ENCODE measurements at regions not wholly inside any gene's neighbourhood (a gene's known extent, or its start where the extent isn't known, plus 50 kb on each side); places are given as distances from the start of the nearest gene placed in this dataset.

- TF ChIP-seq POLR2A (IDR thresholded peaks at IDR 0.05) (no peak), EP300 (IDR thresholded peaks at IDR 0.05) (no peak)
These were observed 245.4 kb downstream of the LRRN1 start for GRCh38 chr3:4044619-4045018.
